Psoas muscle (tissue), 7 donors: ENCODE measurements at regions not wholly inside any gene's neighbourhood (a gene's known extent, or its start where the extent isn't known, plus 50 kb on each side); places are given as distances from the start of the nearest gene placed in this dataset.
A peak's percentile ranks its signal among the peaks of the same experiment; 100 is the strongest.

Experiments
- ATAC-seq, 4 donors: fragments of 200-7000 bp; cut with Tn5 transposase; one replicate each; pipeline ENCODE4 v1.9.1; 2020; ENCODE audit warnings: moderate library complexity in 3 of 4, mild to moderate bottlenecking in 2 of 4
- DNase-seq, 2 donors: peaks; one replicate each; pipeline ENCODE4 v3.0.0-alpha.2; 2020
- H3K27ac ChIP-seq: fragments of 200-600 bp; one replicate; pipeline ENCODE4 v1.8.0; 2022
- H3K27me3 ChIP-seq, 3 donors: fragments of 200-600 bp in 1 of 3; one replicate each; pipeline versions ENCODE4 v1.6.1 to v1.8.0; 2013 to 2022; ENCODE audit warnings: low read length in 2 of 3, mild to moderate bottlenecking in 2 of 3, moderate library complexity in 1 of 3; ENCODE audit not compliant: insufficient read depth in 3 of 3
- H3K36me3 ChIP-seq, 2 donors: fragments of 200-600 bp in 1 of 2; one replicate each; pipeline versions ENCODE4 v1.6.1 to v1.8.0; 2013 to 2022; ENCODE audit warnings: low read depth in 1 of 2, mild to moderate bottlenecking in 1 of 2, moderate library complexity in 1 of 2; ENCODE audit not compliant: insufficient read depth in 1 of 2
- H3K4me1 ChIP-seq: fragments of 200-600 bp; one replicate; pipeline ENCODE4 v1.8.0; 2022
- H3K4me3 ChIP-seq: fragments of 200-600 bp; one replicate; pipeline ENCODE4 v1.8.0; 2022; ENCODE audit warnings: mild to moderate bottlenecking
- H3K9me3 ChIP-seq: fragments of 200-600 bp; one replicate; pipeline ENCODE4 v1.8.0; 2022
- CTCF ChIP-seq: fragments of 200-600 bp; IDR thresholded peaks from one replicate; pipeline ENCODE4 v1.8.0; 2022; ENCODE audit warnings: antibody characterized with exemption
- WGBS, 3 donors: extraction: QIAGEN DNeasy Blood & Tissue Kit; methylation state at CpG; one replicate each; pipeline versions ENCODE4 v1.1.6 to v1.1.7; 2013; 5-methylcytosine and 5-hydroxymethylcytosine counted together
- intact Hi-C, 2 donors: fragments of 100-400 bp; cut with DNase I; formaldehyde crosslinking; loops; one replicate each; pipeline versions ENCODE4 v1.11.0 to v1.14.2; 2022
- donor health status: healthy with polysubstance abuse.
- donor health status: DM: no; HTN: no; CAD: no; lungs with moderate emphysema.
- donor health status: Bipolar disorder and iron deficiency.
- donor health status: healthy.
- donor health status: DM: yes; HTN: yes; CAD: no.
- donor health status: DM: no; HTN: no; CAD: no.
- donor health status: DM: yes; HTN: yes; CAD: no.

- no peak overlapping the region for H3K27ac ChIP-seq
- H3K4me1 ChIP-seq, result no peaks in the 10 kb centered on the region
- WGBS, 3 donors, result 72 to 74% (median 72%) methylated on average over 16 of the region's 16 CpGs
- no peaks in the 10 kb centered on the region for H3K9me3 ChIP-seq
- TF ChIP-seq CTCF, result no peak
- no peak overlapping the region for H3K4me3 ChIP-seq
- DNase-seq (peak in 1 of 2 donors; percentile 40), ATAC-seq (no peak)
- intact Hi-C loops, result no loop called here
- peaks cover 0 to 90% (median 10%) of the 10 kb centered on the region in 3 donors for H3K27me3 ChIP-seq
- no peaks in the 10 kb centered on the region for H3K36me3 ChIP-seq
These were observed 247.1 kb downstream of the RBFOX3 start for GRCh38 chr17:79363552-79364275.

- H3K27ac ChIP-seq, result no peak overlapping the region
- H3K27me3 ChIP-seq, result peaks cover 0 to 91% (median 9%) of the 10 kb centered on the region in 3 donors
- no peaks in the 10 kb centered on the region for H3K36me3 ChIP-seq
- no peak for TF ChIP-seq CTCF
- no peaks in the 10 kb centered on the region for H3K4me1 ChIP-seq
- H3K9me3 ChIP-seq, result no peaks in the 10 kb centered on the region
- DNase-seq (peak in 1 of 2 donors; percentile 3), ATAC-seq (no peak)
- intact Hi-C loops, result no loop called here
- WGBS, 3 donors, result 75 to 87% (median 79%) methylated on average over 14 of the region's 14 CpGs
- no peak overlapping the region for H3K4me3 ChIP-seq
These were observed 248.0 kb downstream of the RBFOX3 start for GRCh38 chr17:79362772-79363305.

- ATAC-seq (no peak), DNase-seq (peak in 1 of 2 donors; percentile 18)
- TF ChIP-seq CTCF, result no peak
- WGBS, 3 donors, result 41 to 53% (median 43%) methylated on average over 29 of the region's 29 CpGs
- Histone ChIP-seq H3K9me3 (no peaks in the 10 kb centered on the region), H3K36me3 (no peaks in the 10 kb centered on the region), H3K4me3 (no peak overlapping the region), H3K27ac (no peak overlapping the region), H3K4me1 (no peaks in the 10 kb centered on the region), H3K27me3 (peaks cover 0 to 85% (median 7%) of the 10 kb centered on the region in 3 donors)
- intact Hi-C loops, result no loop called here
These were observed 248.7 kb downstream of the RBFOX3 start for GRCh38 chr17:79361873-79362771.

- intact Hi-C loops, result no loop called here
- DNase-seq (peak in 1 of 2 donors; percentile 23), ATAC-seq (no peak)
- Histone ChIP-seq H3K4me1 (no peaks in the 10 kb centered on the region), H3K27ac (no peak overlapping the region), H3K27me3 (peaks cover 0 to 84% (median 7%) of the 10 kb centered on the region in 3 donors), H3K4me3 (no peak overlapping the region), H3K36me3 (no peaks in the 10 kb centered on the region), H3K9me3 (no peaks in the 10 kb centered on the region)
- whole genome bisulfite sequencing, 3 donors, result 54 to 58% (median 56%) methylated on average over 12 of the region's 12 CpGs
- no peak for TF ChIP-seq CTCF
These were observed 249.6 kb downstream of the RBFOX3 start for GRCh38 chr17:79361221-79361734.
